ENCODE measurements at regions not wholly inside any gene's neighbourhood (a gene's known extent, or its start where the extent isn't known, plus 50 kb on each side); places are given as distances from the start of the nearest gene placed in this dataset.

DNA sequence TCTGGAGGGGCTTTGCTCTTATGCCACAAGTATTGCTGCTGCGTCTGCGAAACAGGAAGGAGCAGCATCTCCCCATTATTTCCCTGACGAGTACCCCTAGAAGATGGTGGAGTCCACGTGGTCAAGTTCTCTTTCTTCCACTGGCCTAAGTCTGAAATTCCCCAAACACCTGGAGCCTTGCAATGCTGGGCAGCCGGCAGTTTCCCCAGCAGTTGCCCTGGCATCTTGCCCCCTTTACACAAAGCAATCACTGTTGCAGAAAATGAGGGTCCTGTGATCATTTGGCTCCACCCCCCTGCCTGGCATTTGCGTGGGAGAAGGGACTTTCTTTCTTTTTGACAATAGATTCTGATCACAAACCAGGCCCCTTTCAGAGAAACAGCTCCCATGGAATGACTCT is 56.9 kb downstream of the FOS start:
- TF ChIP-seq, protein P1, sequence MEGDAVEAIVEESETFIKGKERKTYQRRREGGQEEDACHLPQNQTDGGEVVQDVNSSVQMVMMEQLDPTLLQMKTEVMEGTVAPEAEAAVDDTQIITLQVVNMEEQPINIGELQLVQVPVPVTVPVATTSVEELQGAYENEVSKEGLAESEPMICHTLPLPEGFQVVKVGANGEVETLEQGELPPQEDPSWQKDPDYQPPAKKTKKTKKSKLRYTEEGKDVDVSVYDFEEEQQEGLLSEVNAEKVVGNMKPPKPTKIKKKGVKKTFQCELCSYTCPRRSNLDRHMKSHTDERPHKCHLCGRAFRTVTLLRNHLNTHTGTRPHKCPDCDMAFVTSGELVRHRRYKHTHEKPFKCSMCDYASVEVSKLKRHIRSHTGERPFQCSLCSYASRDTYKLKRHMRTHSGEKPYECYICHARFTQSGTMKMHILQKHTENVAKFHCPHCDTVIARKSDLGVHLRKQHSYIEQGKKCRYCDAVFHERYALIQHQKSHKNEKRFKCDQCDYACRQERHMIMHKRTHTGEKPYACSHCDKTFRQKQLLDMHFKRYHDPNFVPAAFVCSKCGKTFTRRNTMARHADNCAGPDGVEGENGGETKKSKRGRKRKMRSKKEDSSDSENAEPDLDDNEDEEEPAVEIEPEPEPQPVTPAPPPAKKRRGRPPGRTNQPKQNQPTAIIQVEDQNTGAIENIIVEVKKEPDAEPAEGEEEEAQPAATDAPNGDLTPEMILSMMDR (IDR thresholded peaks at IDR 0.05), result no peak
- no peak for TF ChIP-seq POLR2A (IDR thresholded peaks at IDR 0.05)
- TF ChIP-seq EP300 (IDR thresholded peaks at IDR 0.05), result no peak

All from ovary (tissue), 3 donors.